Liver (tissue), 8 donors: ENCODE measurements at regions not wholly inside any gene's neighbourhood (a gene's known extent, or its start where the extent isn't known, plus 50 kb on each side); places are given as distances from the start of the nearest gene placed in this dataset.

Experiments used
- DNase-seq: peaks from one replicate; pipeline ENCODE4 v3.0.0-alpha.2; 2017; ENCODE audit warnings: low spot score
- H3K27ac ChIP-seq, 2 donors: one replicate each; pipeline ENCODE4 v1.7.0; 2013; ENCODE audit warnings: inconsistent platforms in 2 of 2, low read length in 2 of 2, control low read depth in 1 of 2, low read depth in 1 of 2, mild to moderate bottlenecking in 1 of 2
- H3K27me3 ChIP-seq, 4 donors: one replicate each; pipeline versions ENCODE4 v1.6.1 to v1.7.0; 2013; ENCODE audit warnings: low read length in 3 of 4, inconsistent platforms in 1 of 4, mild to moderate bottlenecking in 1 of 4, moderate library complexity in 1 of 4; ENCODE audit not compliant: control insufficient read depth in 4 of 4, insufficient read depth in 4 of 4
- H3K36me3 ChIP-seq, 4 donors: one replicate each; pipeline versions ENCODE4 v1.6.1 to v1.7.0; 2013; ENCODE audit warnings: low read length in 3 of 4, mild to moderate bottlenecking in 3 of 4, low read depth in 1 of 4, moderate library complexity in 1 of 4; ENCODE audit not compliant: control insufficient read depth in 4 of 4, insufficient read depth in 3 of 4
- H3K4me1 ChIP-seq, 4 donors: one replicate each; pipeline versions ENCODE4 v1.6.1 to v1.7.0; 2013; ENCODE audit warnings: low read length in 3 of 4, mild to moderate bottlenecking in 3 of 4, moderate library complexity in 1 of 4; ENCODE audit not compliant: control insufficient read depth in 4 of 4, insufficient read depth in 4 of 4
- H3K4me3 ChIP-seq, 3 donors: one replicate each; pipeline versions ENCODE4 v1.6.1 to v1.7.0; 2013; ENCODE audit warnings: low read length in 3 of 3, control low read depth in 1 of 3, low read depth in 1 of 3, mild to moderate bottlenecking in 1 of 3
- H3K9ac ChIP-seq, 2 donors: one replicate each; pipeline ENCODE4 v1.7.0; 2013; ENCODE audit warnings: low read length in 2 of 2, mild to moderate bottlenecking in 2 of 2, moderate library complexity in 2 of 2, control low read depth in 1 of 2, low read depth in 1 of 2
- H3K9me3 ChIP-seq, 4 donors: one replicate each; pipeline versions ENCODE4 v1.6.1 to v1.7.0; 2013; ENCODE audit warnings: low read length in 3 of 4; ENCODE audit not compliant: control insufficient read depth in 4 of 4
- ATF3 ChIP-seq: IDR thresholded peaks from 2 replicates; pipeline ENCODE4 v1.6.1; 2016; ENCODE audit warnings: antibody characterized with exemption
- CTCF ChIP-seq: fragments of 150-350 bp; IDR thresholded peaks from 2 replicates; pipeline ENCODE4 v1.5.1; 2017; ENCODE audit warnings: improper control_type of control experiment, low read depth, low read length; ENCODE audit not compliant: missing input control
- EGR1 ChIP-seq, 2 donors: IDR thresholded peaks; 2 replicates each; pipeline ENCODE4 v1.6.1; 2016 to 2018; ENCODE audit warnings: antibody characterized with exemption in 2 of 2, low read depth in 2 of 2
- FOXA1 ChIP-seq: IDR thresholded peaks from 2 replicates; pipeline ENCODE4 v1.6.1; 2016; ENCODE audit warnings: antibody characterized with exemption
- FOXA2 ChIP-seq: IDR thresholded peaks from 2 replicates; pipeline ENCODE4 v1.6.1; 2016; ENCODE audit warnings: antibody characterized with exemption
- GABPA ChIP-seq, 2 donors: IDR thresholded peaks in 1 of 2; conservative IDR thresholded peaks in 1 of 2; 2 replicates each; pipeline ENCODE4 v1.6.1; 2016; ENCODE audit warnings: antibody characterized with exemption in 2 of 2, mild to moderate bottlenecking in 1 of 2, moderate library complexity in 1 of 2
- HNF4A ChIP-seq, 2 donors: conservative IDR thresholded peaks; 2 replicates each; pipeline ENCODE4 v1.6.1; 2016; ENCODE audit warnings: antibody characterized with exemption in 2 of 2, mild to moderate bottlenecking in 2 of 2
- HNF4G ChIP-seq: IDR thresholded peaks from 2 replicates; pipeline ENCODE4 v1.6.1; 2016; ENCODE audit warnings: antibody characterized with exemption
- JUND ChIP-seq, 2 donors: IDR thresholded peaks; 2 replicates each; pipeline ENCODE4 v1.6.1; 2016; ENCODE audit warnings: antibody characterized with exemption in 2 of 2
- MAX ChIP-seq: IDR thresholded peaks from 2 replicates; pipeline ENCODE4 v1.6.1; 2016; ENCODE audit warnings: antibody characterized with exemption
- NR2F2 ChIP-seq: IDR thresholded peaks from 2 replicates; pipeline ENCODE4 v1.6.1; 2016; ENCODE audit warnings: antibody characterized with exemption
- RAD21 ChIP-seq, 2 donors: IDR thresholded peaks; 2 replicates each; pipeline ENCODE4 v1.6.1; 2016; ENCODE audit warnings: antibody characterized with exemption in 2 of 2, mild to moderate bottlenecking in 2 of 2
- REST ChIP-seq: IDR thresholded peaks from 2 replicates; pipeline ENCODE4 v1.6.1; 2016; ENCODE audit warnings: antibody characterized with exemption, mild to moderate bottlenecking
- RXRA ChIP-seq, 2 donors: IDR thresholded peaks; 2 replicates each; pipeline ENCODE4 v1.6.1; 2017 to 2018; ENCODE audit warnings: antibody characterized with exemption in 2 of 2, mild to moderate bottlenecking in 1 of 2
- SP1 ChIP-seq: IDR thresholded peaks from 2 replicates; pipeline ENCODE4 v1.6.1; 2018; ENCODE audit warnings: antibody characterized with exemption, mild to moderate bottlenecking
- TAF1 ChIP-seq: conservative IDR thresholded peaks from 2 replicates; pipeline ENCODE4 v1.6.1; 2016; ENCODE audit warnings: antibody characterized with exemption, mild to moderate bottlenecking
- YY1 ChIP-seq: IDR thresholded peaks from 2 replicates; pipeline ENCODE4 v1.6.1; 2016; ENCODE audit warnings: antibody characterized with exemption, mild to moderate bottlenecking
- ZBTB33 ChIP-seq: IDR thresholded peaks from 2 replicates; pipeline ENCODE4 v1.6.1; 2016; ENCODE audit warnings: antibody characterized with exemption
- WGBS: extraction: QIAGEN DNeasy Blood & Tissue Kit; methylation state at CpG from one replicate; pipeline ENCODE4 v1.1.7; 2013; 5-methylcytosine and 5-hydroxymethylcytosine counted together
- donor health status: healthy.
- donor health status: healthy.
- donor health status: healthy.
- donor health status: healthy.
- donor health status: healthy.

GRCh38 chr4:32203340-32203739 lies 1483.2 kb downstream of the PCDH7 start:
- Histone ChIP-seq H3K4me1 (no peaks in the 10 kb centered on the region), H3K27ac (no peak overlapping the region), H3K27me3 (no peaks in the 10 kb centered on the region), H3K36me3 (no peaks in the 10 kb centered on the region), H3K9me3 (no peaks in the 10 kb centered on the region), H3K4me3 (no peak overlapping the region), H3K9ac (no peak overlapping the region)
- no peak for TF ChIP-seq EGR1 (IDR thresholded peaks at IDR 0.05; ENCODE audit: low read depth in 2 of 2)
- no peak for TF ChIP-seq MAX
- TF ChIP-seq ZBTB33 = no peak
- no peak for TF ChIP-seq CTCF
- no peak for TF ChIP-seq HNF4G
- no peak for TF ChIP-seq NR2F2
- TF ChIP-seq JUND (IDR thresholded peaks at IDR 0.05) = no peak
- no peak for TF ChIP-seq REST
- no peak for TF ChIP-seq FOXA2
- no peak for TF ChIP-seq YY1
- TF ChIP-seq SP1 = no peak
- no peak for TF ChIP-seq ATF3
- no peak for TF ChIP-seq GABPA (IDR thresholded peaks at IDR 0.05 in 1 of 2, conservative IDR thresholded peaks at IDR 0.05 in 1 of 2)
- TF ChIP-seq RAD21 (IDR thresholded peaks at IDR 0.05) = no peak
- TF ChIP-seq TAF1 = no peak
- TF ChIP-seq RXRA (IDR thresholded peaks at IDR 0.05) = no peak
- TF ChIP-seq HNF4A (conservative IDR thresholded peaks at IDR 0.05) = no peak
- TF ChIP-seq FOXA1 = no peak
- no peak for DNase-seq

GRCh38 chr4:32206756-32207155 lies 1486.6 kb downstream of the PCDH7 start:
- DNase-seq = no peak
- no peak overlapping the region for H3K27ac ChIP-seq
- no peak overlapping the region for H3K4me3 ChIP-seq
- no peak for TF ChIP-seq RXRA (IDR thresholded peaks at IDR 0.05)
- H3K36me3 ChIP-seq = no peaks in the 10 kb centered on the region
- no peaks in the 10 kb centered on the region for H3K27me3 ChIP-seq
- no peak overlapping the region for H3K9ac ChIP-seq
- H3K9me3 ChIP-seq = no peaks in the 10 kb centered on the region
- 67% methylated on average over 3 of the region's 3 CpGs for WGBS
- no peaks in the 10 kb centered on the region for H3K4me1 ChIP-seq
